ENCODE measurements at regions not wholly inside any gene's neighbourhood (a gene's known extent, or its start where the extent isn't known, plus 50 kb on each side); places are given as distances from the start of the nearest gene placed in this dataset.

DNA sequence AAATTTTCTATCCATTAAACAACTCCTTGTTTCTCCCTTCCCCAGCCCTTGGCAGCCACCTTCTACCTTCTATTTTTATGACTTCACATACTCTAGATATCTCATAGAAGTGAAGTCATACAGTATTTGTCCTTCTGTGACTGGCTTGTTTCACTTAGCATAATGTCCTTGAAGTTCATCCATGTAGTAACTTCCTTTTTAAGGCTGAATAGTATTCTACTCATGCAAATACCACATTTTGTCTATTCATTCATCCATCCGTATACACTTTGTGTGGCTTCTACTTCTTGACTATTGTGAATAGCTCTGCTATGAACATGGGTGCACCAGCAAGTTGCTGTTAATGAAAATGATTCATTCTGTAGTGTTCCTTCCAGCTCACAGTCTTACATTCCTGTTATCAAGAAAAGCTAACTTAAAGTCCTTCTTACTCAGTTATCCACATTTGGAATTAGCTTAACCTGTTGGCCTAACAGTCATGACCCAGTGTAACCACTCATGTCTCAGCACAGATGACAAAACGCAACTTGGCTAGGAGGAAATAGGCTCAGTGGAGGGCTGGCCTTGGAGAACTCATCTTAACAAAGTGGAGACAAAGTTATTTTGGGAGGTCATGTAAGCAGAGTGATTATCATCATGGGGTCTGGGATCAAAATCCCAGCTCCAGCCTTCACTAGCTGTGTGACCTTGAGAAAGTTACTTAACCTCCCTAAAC is 129.7 kb upstream of the MAP3K1 start:
- peak; percentile 60 for DNase-seq

- no peak for DNase-seq
Observed at GRCh38 chr5:56684159-56684558, 131.2 kb upstream of the MAP3K1 start.

GRCh38 chr5:56683733-56684132 is 131.6 kb upstream of the MAP3K1 start:
- no peak for DNase-seq

DNA sequence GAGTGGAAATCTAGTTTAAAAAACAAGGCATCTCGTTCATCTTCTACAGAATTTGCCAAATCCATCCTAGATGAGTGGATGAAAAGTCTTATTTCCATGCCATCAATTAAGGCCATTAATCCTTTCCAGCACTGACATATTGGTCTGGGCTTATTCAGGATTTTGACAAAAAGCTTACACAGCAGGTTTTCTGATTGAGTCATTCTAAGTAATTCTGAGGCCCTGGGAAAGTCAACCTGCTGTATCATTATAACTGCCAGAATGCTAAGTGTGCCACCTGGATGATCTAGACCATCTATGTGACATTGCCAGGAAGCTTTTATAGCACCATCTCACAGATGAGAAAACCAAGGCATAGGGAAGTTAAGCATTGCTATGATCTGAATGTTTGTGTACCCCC is 132.1 kb upstream of the MAP3K1 start:
- no peak for DNase-seq

DNA sequence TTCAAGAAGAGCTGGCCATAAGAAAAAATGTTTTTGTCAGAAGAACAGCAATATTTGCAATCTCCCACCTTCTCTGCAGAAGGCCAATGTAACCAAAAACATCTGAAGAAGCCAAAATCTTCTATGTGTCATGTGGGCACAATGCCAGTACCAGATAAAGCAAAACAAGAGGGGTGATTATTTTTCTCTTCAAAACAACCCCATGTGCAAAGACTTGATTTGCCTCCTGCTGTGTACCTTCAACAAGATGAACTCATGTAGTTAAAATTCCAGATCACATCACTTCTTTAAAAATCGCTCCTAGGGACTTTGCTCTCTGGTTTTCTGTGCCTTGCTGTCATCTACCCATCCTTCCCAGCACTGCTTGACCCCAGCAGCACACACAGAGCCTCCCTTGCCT is 134.0 kb upstream of the MAP3K1 start:
- DNase-seq, result no peak

DNA sequence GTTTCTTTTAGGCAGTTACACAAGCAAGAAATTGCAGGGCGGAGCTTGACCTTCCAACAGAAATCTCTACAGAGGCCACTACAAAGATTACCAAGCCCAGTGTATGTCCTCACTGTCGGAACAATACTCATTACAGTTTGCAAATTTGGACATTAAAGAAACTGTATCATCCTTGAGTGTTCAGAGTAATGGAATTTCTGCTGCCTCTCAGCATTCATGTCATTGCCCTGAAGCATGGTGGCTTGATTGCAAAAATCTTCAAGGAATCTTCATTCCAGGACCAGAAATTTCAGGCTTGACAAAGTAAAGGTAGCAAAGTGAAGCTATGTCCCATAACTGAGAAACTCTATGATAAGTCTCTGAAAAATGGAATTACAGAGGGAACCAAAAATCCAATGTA is 134.6 kb upstream of the MAP3K1 start:
- DNase-seq, result no peak

GRCh38 chr5:56677690-56678305 is 137.6 kb upstream of the MAP3K1 start:
- DNase-seq, result peak; percentile 55

GRCh38 chr5:56676091-56676768 is 139.1 kb upstream of the MAP3K1 start:
- no peak for DNase-seq

GRCh38 chr5:56674441-56674840 is 140.9 kb upstream of the MAP3K1 start:
- DNase-seq, result no peak

GRCh38 chr5:56673171-56673570 is 142.2 kb upstream of the MAP3K1 start:
- peak; percentile 76 for DNase-seq

GRCh38 chr5:56671571-56671970 is 143.8 kb upstream of the MAP3K1 start:
- peak; percentile 75 for DNase-seq

GRCh38 chr5:56670916-56671315 is 144.4 kb upstream of the MAP3K1 start:
- DNase-seq, result no peak

DNA sequence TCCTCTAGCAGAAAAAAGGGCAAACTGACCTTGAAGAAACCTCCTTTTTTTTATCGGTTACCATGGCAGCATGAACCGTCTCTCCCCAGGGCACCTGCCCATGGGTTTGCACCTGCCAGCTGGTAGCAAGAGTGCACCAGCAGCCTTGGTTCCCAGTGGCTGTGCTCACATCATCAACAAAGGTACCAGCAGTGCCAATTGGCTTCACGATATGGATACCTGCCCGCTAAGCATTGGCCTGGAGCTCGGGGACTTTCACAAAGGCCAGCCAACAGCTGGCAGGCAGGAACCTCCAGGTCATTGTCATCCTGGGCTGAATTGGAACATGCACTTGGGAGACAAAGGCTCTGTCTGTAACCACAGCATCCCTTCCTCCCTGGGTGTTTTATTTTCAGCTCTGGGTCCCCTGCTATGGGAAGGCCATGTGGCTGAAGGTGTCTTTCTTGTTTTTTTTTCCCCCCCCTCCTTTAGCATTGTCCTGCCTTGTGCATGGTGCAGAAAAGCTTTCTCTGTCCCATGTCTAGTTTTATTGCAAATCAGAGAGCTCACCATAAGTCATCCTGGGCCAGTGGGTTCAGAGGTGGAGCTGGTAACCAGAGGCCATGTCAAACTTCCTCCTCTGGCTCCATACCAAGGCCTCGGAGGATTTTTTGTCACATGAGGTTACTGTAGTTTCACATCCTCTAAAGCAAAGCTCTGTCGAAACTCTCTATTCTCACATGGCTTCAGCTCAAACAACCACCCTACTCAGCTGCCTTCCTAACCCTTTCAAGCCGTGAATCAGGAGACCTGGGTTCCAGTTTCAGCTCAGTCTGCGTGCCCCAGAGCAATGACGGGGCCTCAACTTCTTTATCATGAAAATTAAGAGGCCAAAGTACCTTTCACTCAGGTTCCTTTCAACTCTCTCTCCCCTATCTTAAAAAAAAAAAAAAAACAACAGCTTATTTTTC is 145.5 kb upstream of the MAP3K1 start:
- DNase-seq, result peak; percentile 98

- no peak for DNase-seq
Observed at GRCh38 chr5:56668996-56669395, 146.4 kb upstream of the MAP3K1 start.

- no peak for DNase-seq
Observed at GRCh38 chr5:56667692-56668091, 147.7 kb upstream of the MAP3K1 start.

GRCh38 chr5:56666901-56667300 is 148.4 kb upstream of the MAP3K1 start:
- peak; percentile 68 for DNase-seq

- peak; percentile 41 for DNase-seq
Observed at GRCh38 chr5:56665117-56665516, 150.2 kb upstream of the MAP3K1 start.

DNA sequence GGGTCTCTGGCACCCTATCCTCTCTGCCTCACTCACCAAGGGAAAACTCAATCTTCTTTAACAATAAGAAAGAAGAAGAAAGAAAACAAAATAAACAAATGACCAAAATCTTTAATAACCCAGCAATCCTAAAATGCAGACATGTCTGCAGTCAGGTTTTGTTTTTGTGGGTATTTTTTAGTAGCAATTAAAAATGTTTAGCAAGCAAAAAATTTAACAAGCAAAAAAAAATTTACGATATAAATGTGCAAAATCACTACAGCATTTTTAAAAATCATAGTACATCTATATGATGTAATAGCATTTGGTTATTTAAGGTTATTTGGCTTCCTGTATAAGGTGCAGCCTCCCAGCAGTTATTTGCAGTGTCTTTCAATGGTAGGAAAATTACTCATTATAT is 151.3 kb upstream of the MAP3K1 start:
- DNase-seq, result no peak

- DNase-seq, result no peak
Observed at GRCh38 chr5:56663523-56663922, 151.8 kb upstream of the MAP3K1 start.

DNA sequence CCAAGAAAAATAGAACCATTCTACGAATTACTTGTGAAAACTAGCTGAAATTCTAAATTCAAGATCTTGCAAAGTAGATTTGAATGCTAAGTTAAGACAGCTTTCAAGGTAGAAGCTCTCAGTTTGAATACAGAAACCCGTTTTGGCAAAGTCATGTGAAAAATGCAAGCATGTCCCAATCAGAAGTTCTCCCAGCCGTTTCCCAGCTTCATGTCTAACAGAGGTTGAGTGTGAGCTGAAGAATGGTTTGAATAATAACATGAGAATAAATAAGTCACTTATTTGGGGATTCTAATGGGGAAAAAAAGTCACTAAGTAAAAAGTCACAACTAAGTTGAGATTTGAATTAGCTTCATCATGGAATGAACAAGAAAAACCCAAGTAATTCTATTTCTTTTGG is 152.5 kb upstream of the MAP3K1 start:
- no peak for DNase-seq

DNA sequence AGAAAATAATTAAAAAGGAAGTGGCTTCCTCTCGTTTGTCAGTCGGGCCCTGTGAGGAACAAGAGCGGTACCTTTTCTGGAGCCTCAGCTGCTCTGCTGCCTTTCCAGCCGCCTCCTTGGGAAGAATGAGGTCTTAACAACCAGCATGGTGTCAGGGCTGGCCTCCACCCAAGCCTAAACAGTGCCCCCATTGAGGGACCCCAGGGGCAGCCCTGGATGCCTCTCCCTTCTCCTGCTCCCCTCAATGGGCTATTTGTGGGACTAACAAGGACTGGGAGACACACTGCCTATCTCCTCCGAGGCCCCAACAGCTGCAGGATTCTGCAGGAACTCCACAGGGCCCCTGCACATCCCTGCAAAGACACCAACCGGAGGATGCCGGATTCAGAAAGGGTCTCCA is 155.4 kb upstream of the MAP3K1 start:
- no peak for DNase-seq

GRCh38 chr5:56658972-56659371 is 156.4 kb upstream of the MAP3K1 start:
- no peak for DNase-seq
